Neural cell (in vitro differentiated cells): ENCODE measurements at regions not wholly inside any gene's neighbourhood (a gene's known extent, or its start where the extent isn't known, plus 50 kb on each side); places are given as distances from the start of the nearest gene placed in this dataset.

Experiments used
- H2AFZ ChIP-seq: fragments of 200-600, 300-800 bp; sonication (generic), shearing (Covaris generic); 2 replicates; pipeline ENCODE4 v1.6.0; 2014; ENCODE audit warnings: low read depth, mild to moderate bottlenecking, antibody characterized with exemption, low read length, moderate library complexity
- H3F3A ChIP-seq: fragments of 200-600 bp; shearing (Covaris generic); 2 replicates; pipeline ENCODE4 v1.6.1; 2016; ENCODE audit warnings: mild to moderate bottlenecking, moderate library complexity, mixed read lengths, antibody characterized with exemption, low read length; ENCODE audit not compliant: insufficient read depth, poor library complexity, severe bottlenecking
- H3K27ac ChIP-seq: fragments of 200-600, 300-800 bp; sonication (generic), shearing (Covaris generic); 2 replicates; pipeline ENCODE4 v1.5.1; 2014; ENCODE audit warnings: mild to moderate bottlenecking, low read length, moderate library complexity
- H3K27me3 ChIP-seq: fragments of 300-800, 200-600 bp; sonication (generic), shearing (Covaris generic); 2 replicates; pipeline ENCODE4 v1.6.0; 2014; ENCODE audit warnings: mild to moderate bottlenecking, low read depth, low read length, moderate library complexity; ENCODE audit not compliant: insufficient read depth
- H3K36me3 ChIP-seq: fragments of 300-800, 200-600 bp; sonication (generic), shearing (Covaris generic); 2 replicates; pipeline ENCODE4 v1.5.1; 2014; ENCODE audit warnings: mild to moderate bottlenecking, antibody characterized with exemption, low read length, moderate library complexity; ENCODE audit not compliant: insufficient read depth
- H3K4me2 ChIP-seq: fragments of 300-800, 200-600 bp; sonication (generic), shearing (Covaris generic); 2 replicates; pipeline ENCODE4 v1.6.0; 2014; ENCODE audit warnings: mild to moderate bottlenecking, low read length
- H3K4me3 ChIP-seq: fragments of 300-800, 200-600 bp; sonication (generic), shearing (Covaris generic); 2 replicates; pipeline ENCODE4 v1.5.1; 2014; ENCODE audit warnings: mild to moderate bottlenecking, low read length, moderate library complexity
- H3K79me2 ChIP-seq: fragments of 200-600 bp; shearing (Covaris generic); replicated peaks from 2 replicates; pipeline ENCODE4 v1.6.0; 2014; ENCODE audit warnings: mild to moderate bottlenecking, low read length, moderate library complexity; ENCODE audit not compliant: insufficient read depth
- H3K9ac ChIP-seq: fragments of 300-800, 200-600 bp; sonication (generic), shearing (Covaris generic); 2 replicates; pipeline ENCODE4 v1.6.1; 2016; ENCODE audit warnings: mild to moderate bottlenecking, low read length, mixed read lengths
- H3K9me2 ChIP-seq: fragments of 200-600 bp; shearing (Covaris generic); 2 replicates; pipeline ENCODE4 v1.6.1; 2016; ENCODE audit warnings: mild to moderate bottlenecking, low read length, mixed read lengths; ENCODE audit not compliant: insufficient read depth
- H3K9me3 ChIP-seq: fragments of 200-600, 300-800 bp; sonication (generic), shearing (Covaris generic); 2 replicates; pipeline ENCODE4 v1.6.1; 2016; ENCODE audit warnings: mild to moderate bottlenecking, mixed run types, low read length, moderate library complexity, mixed read lengths
- H4K20me1 ChIP-seq: fragments of 200-600 bp; shearing (Covaris generic); 2 replicates; pipeline ENCODE4 v1.6.1; 2016; ENCODE audit warnings: mild to moderate bottlenecking, mixed run types; ENCODE audit not compliant: insufficient read depth
- CTCF ChIP-seq: fragments of 450-650 bp; IDR thresholded peaks from 2 replicates; pipeline ENCODE4 v1.5.1; 2014; ENCODE audit warnings: antibody characterized with exemption, mild to moderate bottlenecking, moderate library complexity; ENCODE audit not compliant: poor library complexity, severe bottlenecking
- EP300 ChIP-seq: fragments of 450-650 bp; conservative IDR thresholded peaks from 2 replicates; pipeline ENCODE4 v1.6.1; 2014; ENCODE audit warnings: antibody characterized with exemption, mild to moderate bottlenecking, moderate library complexity; ENCODE audit not compliant: poor library complexity, severe bottlenecking
- EZH2 ChIP-seq: fragments of 200-600, 300-800 bp; shearing (Covaris generic), sonication (generic); IDR thresholded peaks from 2 replicates; pipeline ENCODE4 v1.6.1; 2014; ENCODE audit warnings: antibody characterized with exemption, low read length, borderline replicate concordance, mild to moderate bottlenecking; ENCODE audit not compliant: insufficient read depth, poor library complexity, severe bottlenecking
- MXI1 ChIP-seq: fragments of 450-650 bp; conservative IDR thresholded peaks from 2 replicates; pipeline ENCODE4 v1.6.1; 2014; ENCODE audit warnings: antibody characterized with exemption, mild to moderate bottlenecking; ENCODE audit not compliant: poor library complexity, severe bottlenecking
- POLR2AphosphoS5 ChIP-seq: IDR thresholded peaks from 2 replicates; pipeline ENCODE4 v1.6.1; 2012
- RAD21 ChIP-seq: fragments of 450-650 bp; conservative IDR thresholded peaks from 2 replicates; pipeline ENCODE4 v1.6.1; 2014; ENCODE audit warnings: antibody characterized with exemption, mild to moderate bottlenecking, moderate library complexity
- SMC3 ChIP-seq: fragments of 450-650 bp; conservative IDR thresholded peaks from 2 replicates; pipeline ENCODE4 v1.6.1; 2014; ENCODE audit warnings: antibody characterized with exemption, mild to moderate bottlenecking, moderate library complexity; ENCODE audit not compliant: poor library complexity
- TAF1 ChIP-seq: IDR thresholded peaks from 2 replicates; pipeline ENCODE4 v1.6.1; 2012; ENCODE audit warnings: low read depth
- TF ChIP-seq, protein P1 (sequence below): IDR thresholded peaks from 2 replicates; pipeline ENCODE4 v1.6.1; 2012; ENCODE audit warnings: borderline replicate concordance

- Histone ChIP-seq H3K4me3 (no peak overlapping the region), H2AFZ (no peak overlapping the region), H3K27ac (no peak overlapping the region), H3K9me3 (no peaks in the 10 kb centered on the region), H4K20me1 (no peaks in the 10 kb centered on the region), H3K27me3 (no peaks in the 10 kb centered on the region), H3K36me3 (no peaks in the 10 kb centered on the region), H3K79me2 (no peaks in the 10 kb centered on the region), H3K9ac (no peak overlapping the region), H3K9me2 (no peaks in the 10 kb centered on the region), H3F3A (no peaks in the 10 kb centered on the region), H3K4me2 (no peak overlapping the region)
- TF ChIP-seq RAD21: no peak
- no peak for TF ChIP-seq EP300
Observed at GRCh38 chr3:117750674-117751269, 1041.2 kb downstream of the TUSC7 start.

GRCh38 chr3:117751651-117752050 lies 1042.1 kb downstream of the TUSC7 start:
- no peak overlapping the region for H3K4me2 ChIP-seq
- H3K9me2 ChIP-seq: no peaks in the 10 kb centered on the region
- TF ChIP-seq POLR2AphosphoS5 (no peak), EZH2 (no peak), MXI1 (no peak), CTCF (no peak), RAD21 (no peak), TAF1 (no peak), EP300 (no peak), SMC3 (no peak)
- TF ChIP-seq, protein P1, sequence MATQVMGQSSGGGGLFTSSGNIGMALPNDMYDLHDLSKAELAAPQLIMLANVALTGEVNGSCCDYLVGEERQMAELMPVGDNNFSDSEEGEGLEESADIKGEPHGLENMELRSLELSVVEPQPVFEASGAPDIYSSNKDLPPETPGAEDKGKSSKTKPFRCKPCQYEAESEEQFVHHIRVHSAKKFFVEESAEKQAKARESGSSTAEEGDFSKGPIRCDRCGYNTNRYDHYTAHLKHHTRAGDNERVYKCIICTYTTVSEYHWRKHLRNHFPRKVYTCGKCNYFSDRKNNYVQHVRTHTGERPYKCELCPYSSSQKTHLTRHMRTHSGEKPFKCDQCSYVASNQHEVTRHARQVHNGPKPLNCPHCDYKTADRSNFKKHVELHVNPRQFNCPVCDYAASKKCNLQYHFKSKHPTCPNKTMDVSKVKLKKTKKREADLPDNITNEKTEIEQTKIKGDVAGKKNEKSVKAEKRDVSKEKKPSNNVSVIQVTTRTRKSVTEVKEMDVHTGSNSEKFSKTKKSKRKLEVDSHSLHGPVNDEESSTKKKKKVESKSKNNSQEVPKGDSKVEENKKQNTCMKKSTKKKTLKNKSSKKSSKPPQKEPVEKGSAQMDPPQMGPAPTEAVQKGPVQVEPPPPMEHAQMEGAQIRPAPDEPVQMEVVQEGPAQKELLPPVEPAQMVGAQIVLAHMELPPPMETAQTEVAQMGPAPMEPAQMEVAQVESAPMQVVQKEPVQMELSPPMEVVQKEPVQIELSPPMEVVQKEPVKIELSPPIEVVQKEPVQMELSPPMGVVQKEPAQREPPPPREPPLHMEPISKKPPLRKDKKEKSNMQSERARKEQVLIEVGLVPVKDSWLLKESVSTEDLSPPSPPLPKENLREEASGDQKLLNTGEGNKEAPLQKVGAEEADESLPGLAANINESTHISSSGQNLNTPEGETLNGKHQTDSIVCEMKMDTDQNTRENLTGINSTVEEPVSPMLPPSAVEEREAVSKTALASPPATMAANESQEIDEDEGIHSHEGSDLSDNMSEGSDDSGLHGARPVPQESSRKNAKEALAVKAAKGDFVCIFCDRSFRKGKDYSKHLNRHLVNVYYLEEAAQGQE: no peak
- H3F3A ChIP-seq: no peaks in the 10 kb centered on the region
- no peaks in the 10 kb centered on the region for H3K36me3 ChIP-seq
- H2AFZ ChIP-seq: no peak overlapping the region
- H3K9me3 ChIP-seq: no peaks in the 10 kb centered on the region
- no peaks in the 10 kb centered on the region for H3K27me3 ChIP-seq
- H3K27ac ChIP-seq: no peak overlapping the region
- no peaks in the 10 kb centered on the region for H4K20me1 ChIP-seq
- H3K9ac ChIP-seq: no peak overlapping the region
- H3K4me3 ChIP-seq: no peak overlapping the region
- H3K79me2 ChIP-seq: no peaks in the 10 kb centered on the region
